Neutrophil (primary cell): ENCODE measurements at regions not wholly inside any gene's neighbourhood (a gene's known extent, or its start where the extent isn't known, plus 50 kb on each side); places are given as distances from the start of the nearest gene placed in this dataset.

ENCODE experiments used
- H3K27ac ChIP-seq: fragments of 200-600 bp; sonication (generic); 2 replicates; pipeline ENCODE4 v1.5.1; 2016; ENCODE audit warnings: mild to moderate bottlenecking, moderate library complexity
- H3K27me3 ChIP-seq: fragments of 200-600 bp; sonication (generic); 2 replicates; pipeline ENCODE4 v1.6.0; 2016; ENCODE audit warnings: mild to moderate bottlenecking
- H3K36me3 ChIP-seq: fragments of 200-600 bp; sonication (generic); 2 replicates; pipeline ENCODE4 v1.5.1; 2017
- H3K4me1 ChIP-seq, 2 experiments: fragments of 200-600 bp in 1 of 2; sonication (generic) in 1 of 2; 1 replicate in 1 of 2; 2 replicates in 1 of 2; pipeline versions ENCODE4 v1.5.1 to v1.6.1; 2013 to 2016; ENCODE audit warnings: low read depth in 1 of 2, low read length in 1 of 2, mild to moderate bottlenecking in 1 of 2, moderate library complexity in 1 of 2; ENCODE audit not compliant: control insufficient read depth in 1 of 2, insufficient read depth in 1 of 2
- H3K4me3 ChIP-seq, 2 experiments: fragments of 200-600 bp in 1 of 2; sonication (generic) in 1 of 2; 1 replicate in 1 of 2; 2 replicates in 1 of 2; pipeline ENCODE4 v1.5.1; 2013 to 2016; ENCODE audit warnings: low read depth in 1 of 2, low read length in 1 of 2, mild to moderate bottlenecking in 1 of 2, moderate library complexity in 1 of 2
- H3K9me3 ChIP-seq: fragments of 200-600 bp; sonication (generic); 2 replicates; pipeline ENCODE4 v1.5.1; 2016
- TF ChIP-seq, protein P1 (sequence below): fragments of 200-600 bp; sonication (generic); IDR thresholded peaks from 2 replicates; pipeline ENCODE4 v1.5.1; 2016; ENCODE audit warnings: antibody characterized with exemption

DNA sequence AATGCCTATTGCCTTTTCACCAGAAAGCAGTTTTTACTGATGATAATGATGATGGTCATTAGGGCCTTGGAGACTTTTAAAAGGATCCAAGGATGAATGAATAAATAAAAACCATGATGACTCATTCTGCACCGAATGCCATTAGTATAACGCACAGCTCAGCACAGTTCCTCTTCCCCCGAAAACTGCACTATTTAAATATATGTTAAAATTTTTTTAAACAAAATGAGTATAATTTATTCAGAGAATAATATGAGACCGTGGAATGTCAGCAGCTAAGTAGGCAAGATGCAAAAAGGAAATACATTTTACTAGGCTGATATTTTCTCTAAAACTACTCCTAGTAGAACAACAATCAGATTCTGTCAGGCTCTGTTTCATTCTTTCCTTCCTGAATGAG, 83.4 kb upstream of the NANOGP8 start:
- TF ChIP-seq, protein P1, sequence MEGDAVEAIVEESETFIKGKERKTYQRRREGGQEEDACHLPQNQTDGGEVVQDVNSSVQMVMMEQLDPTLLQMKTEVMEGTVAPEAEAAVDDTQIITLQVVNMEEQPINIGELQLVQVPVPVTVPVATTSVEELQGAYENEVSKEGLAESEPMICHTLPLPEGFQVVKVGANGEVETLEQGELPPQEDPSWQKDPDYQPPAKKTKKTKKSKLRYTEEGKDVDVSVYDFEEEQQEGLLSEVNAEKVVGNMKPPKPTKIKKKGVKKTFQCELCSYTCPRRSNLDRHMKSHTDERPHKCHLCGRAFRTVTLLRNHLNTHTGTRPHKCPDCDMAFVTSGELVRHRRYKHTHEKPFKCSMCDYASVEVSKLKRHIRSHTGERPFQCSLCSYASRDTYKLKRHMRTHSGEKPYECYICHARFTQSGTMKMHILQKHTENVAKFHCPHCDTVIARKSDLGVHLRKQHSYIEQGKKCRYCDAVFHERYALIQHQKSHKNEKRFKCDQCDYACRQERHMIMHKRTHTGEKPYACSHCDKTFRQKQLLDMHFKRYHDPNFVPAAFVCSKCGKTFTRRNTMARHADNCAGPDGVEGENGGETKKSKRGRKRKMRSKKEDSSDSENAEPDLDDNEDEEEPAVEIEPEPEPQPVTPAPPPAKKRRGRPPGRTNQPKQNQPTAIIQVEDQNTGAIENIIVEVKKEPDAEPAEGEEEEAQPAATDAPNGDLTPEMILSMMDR, result no peak
- H3K27ac ChIP-seq, result no peak overlapping the region
- no peaks in the 10 kb centered on the region for H3K9me3 ChIP-seq
- no peak overlapping the region for H3K4me3 ChIP-seq
- no peaks in the 10 kb centered on the region for H3K36me3 ChIP-seq
- H3K4me1 ChIP-seq, result no peaks in the 10 kb centered on the region
- no peaks in the 10 kb centered on the region for H3K27me3 ChIP-seq

DNA sequence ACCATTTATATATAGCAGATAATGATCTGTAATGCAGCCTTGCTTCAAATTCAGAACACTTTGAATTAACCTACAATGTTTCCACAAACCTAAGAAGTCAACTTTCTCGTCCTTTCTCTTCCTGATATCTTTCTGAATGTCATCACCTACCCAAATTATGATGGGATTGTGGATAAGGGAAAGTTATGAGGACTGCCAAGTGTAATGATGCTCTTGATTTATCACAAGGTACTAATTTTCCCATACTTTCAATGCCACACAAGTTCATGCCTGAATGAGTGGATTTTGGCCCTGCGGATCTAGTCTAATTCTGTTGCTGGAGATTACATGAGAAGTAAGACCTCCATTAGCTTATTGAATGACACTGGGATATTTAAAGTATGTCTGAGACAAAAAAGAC, 82.6 kb upstream of the NANOGP8 start:
- Histone ChIP-seq H3K27me3 (no peaks in the 10 kb centered on the region), H3K9me3 (no peaks in the 10 kb centered on the region), H3K36me3 (no peaks in the 10 kb centered on the region), H3K27ac (no peak overlapping the region), H3K4me3 (no peak overlapping the region), H3K4me1 (no peaks in the 10 kb centered on the region)
- TF ChIP-seq, protein P1, result no peak

DNA sequence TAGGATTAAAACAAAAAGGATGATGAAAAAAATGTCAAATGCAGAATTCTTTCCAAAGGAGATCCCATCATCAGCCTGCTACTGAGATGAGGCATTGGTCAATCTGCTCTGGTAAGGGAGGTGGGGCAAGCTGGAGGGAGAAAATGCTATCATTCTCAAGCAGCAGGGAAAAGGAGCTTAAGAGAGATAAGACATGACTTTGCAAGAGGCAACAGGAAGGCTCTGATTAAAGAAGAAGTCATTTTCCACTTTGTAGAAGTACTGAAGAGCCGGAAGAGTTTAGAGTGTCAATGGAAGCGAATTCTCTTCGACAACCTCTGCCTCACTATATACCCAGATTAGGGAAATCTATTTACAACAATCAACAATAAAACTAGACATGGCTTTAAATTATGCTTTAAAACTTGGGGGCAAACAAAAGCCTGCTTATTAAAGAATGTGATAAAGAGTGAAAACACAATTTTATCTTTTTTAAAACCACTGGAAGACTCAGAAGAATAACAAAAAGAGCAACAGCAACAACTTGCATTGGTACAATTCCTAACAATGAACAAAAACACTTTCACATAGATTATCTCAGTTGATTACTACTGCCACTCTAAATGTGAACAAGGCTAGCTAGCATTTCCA, 81.8 kb upstream of the NANOGP8 start:
- H3K36me3 ChIP-seq, result no peaks in the 10 kb centered on the region
- no peak overlapping the region for H3K4me3 ChIP-seq
- H3K27me3 ChIP-seq, result no peaks in the 10 kb centered on the region
- no peaks in the 10 kb centered on the region for H3K9me3 ChIP-seq
- TF ChIP-seq, protein P1, result no peak
- H3K27ac ChIP-seq, result no peak overlapping the region
- H3K4me1 ChIP-seq, result no peaks in the 10 kb centered on the region

DNA sequence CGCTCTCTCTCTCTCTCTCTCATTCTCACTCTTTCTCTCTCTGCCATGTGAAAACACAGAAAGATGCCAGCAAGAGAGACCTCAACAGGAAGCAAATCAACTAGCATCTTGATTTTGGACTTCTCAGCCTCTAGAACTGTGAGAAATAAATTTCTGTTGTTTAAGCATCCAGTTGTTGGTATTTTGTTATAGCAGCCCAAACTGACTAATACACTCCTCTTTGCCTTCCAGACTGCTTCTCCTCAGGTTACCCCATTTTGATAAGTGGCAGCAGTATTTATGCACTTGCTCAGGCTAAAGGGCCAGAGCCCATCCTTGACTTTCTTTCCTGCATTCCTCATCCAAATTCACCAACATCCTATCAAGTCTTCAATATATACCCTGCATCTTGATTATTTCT, 76.6 kb upstream of the NANOGP8 start:
- Histone ChIP-seq H3K4me1 (no peaks in the 10 kb centered on the region), H3K27me3 (no peaks in the 10 kb centered on the region), H3K9me3 (no peaks in the 10 kb centered on the region), H3K4me3 (no peak overlapping the region), H3K27ac (no peak overlapping the region), H3K36me3 (no peaks in the 10 kb centered on the region)
- TF ChIP-seq, protein P1, result no peak

DNA sequence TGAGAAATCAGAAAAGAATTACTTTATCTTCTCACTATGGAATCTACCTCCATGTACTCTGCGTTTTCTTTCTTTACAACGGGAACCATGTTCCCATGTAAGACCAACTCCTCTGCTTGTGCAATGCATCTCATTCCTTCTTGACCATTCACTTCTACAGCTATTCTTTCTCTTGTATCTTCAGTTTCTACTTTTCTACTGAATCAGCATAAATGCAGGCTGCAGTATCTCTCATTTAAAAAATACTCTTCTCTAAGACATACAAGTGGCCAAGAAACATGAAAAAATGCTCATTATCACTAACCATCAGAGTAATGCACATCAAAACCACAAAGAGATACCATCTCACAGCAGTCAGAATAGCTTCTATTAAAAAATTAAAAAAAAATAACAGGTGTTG, 74.1 kb upstream of the NANOGP8 start:
- H3K36me3 ChIP-seq, result no peaks in the 10 kb centered on the region
- H3K27ac ChIP-seq, result no peak overlapping the region
- no peaks in the 10 kb centered on the region for H3K27me3 ChIP-seq
- no peak overlapping the region for H3K4me3 ChIP-seq
- H3K4me1 ChIP-seq, result no peaks in the 10 kb centered on the region
- TF ChIP-seq, protein P1, result no peak
- H3K9me3 ChIP-seq, result no peaks in the 10 kb centered on the region

DNA sequence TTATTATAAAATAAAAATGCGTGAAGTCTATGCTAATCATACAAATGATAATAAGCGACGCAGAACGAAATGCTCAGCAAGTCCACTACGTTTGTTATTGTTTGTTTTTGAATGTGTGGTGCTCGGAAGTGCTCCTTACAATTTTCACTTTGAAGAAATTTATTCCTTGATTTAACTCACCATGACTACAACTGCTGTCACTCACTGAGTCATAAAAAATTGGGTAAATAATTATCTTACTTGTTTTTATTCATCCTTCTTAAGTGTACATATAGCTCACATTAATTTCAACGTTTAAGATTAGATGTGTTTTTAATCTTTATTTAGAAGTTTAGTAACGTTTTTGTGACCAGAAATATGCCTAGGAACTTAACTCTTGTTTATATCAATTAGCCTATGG, 66.7 kb upstream of the NANOGP8 start:
- Histone ChIP-seq H3K27ac (no peak overlapping the region), H3K36me3 (no peaks in the 10 kb centered on the region), H3K4me3 (no peak overlapping the region), H3K4me1 (no peaks in the 10 kb centered on the region), H3K9me3 (no peaks in the 10 kb centered on the region), H3K27me3 (no peaks in the 10 kb centered on the region)
- TF ChIP-seq, protein P1, result no peak
